H9 (cell line): ENCODE measurements at regions not wholly inside any gene's neighbourhood (a gene's known extent, or its start where the extent isn't known, plus 50 kb on each side); places are given as distances from the start of the nearest gene placed in this dataset.

Experiments used
- DNase-seq: peaks from one replicate; pipeline ENCODE4 v3.0.0-alpha.2; 2017
- H2AFZ ChIP-seq: one replicate; pipeline ENCODE4 v1.6.1; 2013; ENCODE audit warnings: mild to moderate bottlenecking, low read length, control low read depth, moderate library complexity
- H2AK5ac ChIP-seq: 2 replicates; pipeline ENCODE4 v1.6.1; 2013; ENCODE audit warnings: low read length, control low read depth, mixed read lengths; ENCODE audit not compliant: insufficient read length
- H2BK120ac ChIP-seq: one replicate; pipeline ENCODE4 v1.6.1; 2013; ENCODE audit warnings: low read depth, mild to moderate bottlenecking, low read length, control low read depth, inconsistent platforms; ENCODE audit not compliant: poor library complexity, severe bottlenecking
- H2BK12ac ChIP-seq: 2 replicates; pipeline ENCODE4 v1.6.1; 2013; ENCODE audit warnings: low read length, control low read depth, mixed read lengths, low read depth; ENCODE audit not compliant: insufficient read length
- H2BK15ac ChIP-seq: 2 replicates; pipeline ENCODE4 v1.6.1; 2013; ENCODE audit warnings: low read depth, low read length, control low read depth
- H2BK20ac ChIP-seq: one replicate; pipeline ENCODE4 v1.6.1; 2013; ENCODE audit warnings: low read depth, mild to moderate bottlenecking, low read length, control low read depth, inconsistent platforms; ENCODE audit not compliant: poor library complexity, severe bottlenecking
- H2BK5ac ChIP-seq: 2 replicates; pipeline ENCODE4 v1.6.1; 2013; ENCODE audit warnings: low read length, control low read depth, mixed read lengths; ENCODE audit not compliant: insufficient read length
- H3K14ac ChIP-seq: 2 replicates; pipeline ENCODE4 v1.6.1; 2013; ENCODE audit warnings: low read length, control low read depth; ENCODE audit not compliant: insufficient read depth
- H3K18ac ChIP-seq: 2 replicates; pipeline ENCODE4 v1.6.1; 2013; ENCODE audit warnings: low read depth, mild to moderate bottlenecking, mixed read lengths, low read length, control low read depth; ENCODE audit not compliant: insufficient read length
- H3K23ac ChIP-seq: 2 replicates; pipeline ENCODE4 v1.6.1; 2013; ENCODE audit warnings: low read length, control low read depth, mixed read lengths, low read depth; ENCODE audit not compliant: insufficient read length
- H3K23me2 ChIP-seq: 2 replicates; pipeline ENCODE4 v1.6.1; 2013; ENCODE audit warnings: low read depth, mild to moderate bottlenecking, mixed read lengths, low read length, control low read depth; ENCODE audit not compliant: insufficient read length, poor library complexity, severe bottlenecking
- H3K27ac ChIP-seq: 2 replicates; pipeline ENCODE4 v1.5.1; 2013; ENCODE audit warnings: low read length, control low read depth, mixed read lengths, low read depth; ENCODE audit not compliant: insufficient read length
- H3K27me3 ChIP-seq: 2 replicates; pipeline ENCODE4 v1.6.1; 2013; ENCODE audit warnings: low read length, control low read depth, inconsistent platforms; ENCODE audit not compliant: insufficient read depth
- H3K4ac ChIP-seq: 2 replicates; pipeline ENCODE4 v1.6.1; 2013; ENCODE audit warnings: low read depth, mild to moderate bottlenecking, control low read depth, inconsistent platforms, low read length, moderate library complexity
- H3K4me1 ChIP-seq: 2 replicates; pipeline ENCODE4 v1.6.1; 2013; ENCODE audit warnings: low read length, control low read depth, inconsistent platforms; ENCODE audit not compliant: insufficient read depth
- H3K4me2 ChIP-seq: 2 replicates; pipeline ENCODE4 v1.6.1; 2013; ENCODE audit warnings: low read length, control low read depth, mixed read lengths; ENCODE audit not compliant: insufficient read length, insufficient read depth
- H3K56ac ChIP-seq: 2 replicates; pipeline ENCODE4 v1.6.1; 2013; ENCODE audit warnings: low read depth, mild to moderate bottlenecking, mixed read lengths, low read length, control low read depth; ENCODE audit not compliant: insufficient read length
- H3K79me1 ChIP-seq: 2 replicates; pipeline ENCODE4 v1.6.1; 2013; ENCODE audit warnings: low read depth, mild to moderate bottlenecking, moderate library complexity, low read length, control low read depth, inconsistent platforms; ENCODE audit not compliant: insufficient read depth, poor library complexity, severe bottlenecking
- H3K79me2 ChIP-seq: 2 replicates; pipeline ENCODE4 v1.6.1; 2013; ENCODE audit warnings: low read length, control low read depth, inconsistent platforms; ENCODE audit not compliant: insufficient read depth
- H3K9ac ChIP-seq: 2 replicates; pipeline ENCODE4 v1.6.1; 2013; ENCODE audit warnings: low read length, control low read depth, mixed read lengths; ENCODE audit not compliant: insufficient read length; ENCODE audit errors: extremely low read depth
- H3K9me3 ChIP-seq: one replicate; pipeline ENCODE4 v1.6.1; 2013; ENCODE audit warnings: low read depth, low read length, inconsistent platforms; ENCODE audit not compliant: control insufficient read depth
- H3T11ph ChIP-seq: one replicate; pipeline ENCODE4 v1.6.1; 2013; ENCODE audit warnings: mild to moderate bottlenecking, low read length, control low read depth, inconsistent platforms
- H4K20me1 ChIP-seq: one replicate; pipeline ENCODE4 v1.6.1; 2013; ENCODE audit not compliant: control insufficient read depth, insufficient read length, insufficient read depth
- H4K5ac ChIP-seq: 2 replicates; pipeline ENCODE4 v1.6.1; 2013; ENCODE audit warnings: low read depth, mild to moderate bottlenecking, mixed read lengths, low read length, control low read depth; ENCODE audit not compliant: insufficient read length
- H4K8ac ChIP-seq: replicated peaks from 2 replicates; pipeline ENCODE4 v1.6.1; 2013; ENCODE audit warnings: low read length, control low read depth, mixed read lengths, low read depth; ENCODE audit not compliant: insufficient read length
- H4K91ac ChIP-seq: 2 replicates; pipeline ENCODE4 v1.6.1; 2013; ENCODE audit warnings: low read depth, mild to moderate bottlenecking, moderate library complexity, mixed read lengths, low read length, control low read depth; ENCODE audit not compliant: insufficient read length
- H3K27ac Mint-ChIP-seq, 3 experiments: 2 replicates in 2 of 3; 3 replicates in 1 of 3; pipeline ENCODE4 v1.8.0; 2020 to 2021; ENCODE audit warnings: mixed read lengths in 3 of 3, mild to moderate bottlenecking in 1 of 3, moderate library complexity in 1 of 3
- H3K27me3 Mint-ChIP-seq: 2 replicates; pipeline ENCODE4 v1.8.0; 2021; ENCODE audit warnings: low read depth, mild to moderate bottlenecking, moderate library complexity, mixed read lengths
- H3K36me3 Mint-ChIP-seq, 3 experiments: 2 replicates in 2 of 3; 3 replicates in 1 of 3; pipeline ENCODE4 v1.8.0; 2020 to 2021; ENCODE audit warnings: low read depth in 3 of 3, mixed read lengths in 3 of 3; ENCODE audit not compliant: insufficient read depth in 1 of 3
- H3K4me1 Mint-ChIP-seq, 2 experiments: 2 replicates each; pipeline ENCODE4 v1.8.0; 2020; ENCODE audit warnings: mixed read lengths in 2 of 2
- H3K4me3 Mint-ChIP-seq, 2 experiments: 2 replicates in 1 of 2; 3 replicates in 1 of 2; pipeline ENCODE4 v1.8.0; 2020 to 2021; ENCODE audit warnings: mild to moderate bottlenecking in 2 of 2, mixed read lengths in 2 of 2, moderate library complexity in 1 of 2
- H3K9me3 Mint-ChIP-seq, 2 experiments: 2 replicates in 1 of 2; 3 replicates in 1 of 2; pipeline ENCODE4 v1.8.0; 2020; ENCODE audit warnings: mild to moderate bottlenecking in 2 of 2, mixed read lengths in 2 of 2, moderate library complexity in 1 of 2
- CTCF ChIP-seq: fragments of 200-600 bp; sonication (generic); conservative IDR thresholded peaks from 3 replicates; pipeline ENCODE4 v1.8.0; 2021; ENCODE audit warnings: antibody characterized with exemption, mild to moderate bottlenecking
- WGBS: extraction: QIAGEN DNeasy Blood & Tissue Kit; methylation state at CpG from one replicate; pipeline ENCODE4 v1.1.7; 2013; ENCODE audit warnings: missing lambda C conversion rate, low lambda C conversion rate, mixed read lengths; ENCODE audit not compliant: insufficient read length; ENCODE audit errors: extremely low coverage; 5-methylcytosine and 5-hydroxymethylcytosine counted together

DNA sequence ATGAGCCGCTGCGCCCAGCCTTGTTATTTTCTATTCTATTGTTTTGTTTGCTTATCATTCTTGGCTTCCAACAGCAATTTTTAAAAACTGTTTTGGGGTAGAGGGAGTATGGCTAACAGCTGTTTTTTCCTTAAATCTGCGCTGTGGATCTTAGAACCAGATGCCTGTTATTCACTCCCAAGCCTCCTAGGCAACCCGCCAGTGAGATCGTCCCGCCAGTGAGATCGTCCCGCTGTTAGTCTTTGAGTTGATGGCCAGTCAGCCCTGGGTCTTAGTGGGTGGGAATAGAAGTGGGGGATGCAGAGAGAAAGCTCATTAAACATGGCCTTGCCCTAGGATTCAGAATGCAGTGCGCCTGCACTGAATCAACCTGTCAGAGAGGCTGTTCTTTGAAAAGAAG, 67.3 kb upstream of the BICD1 start:
- peak overlapping the region in 2 of 3 experiments; percentile 34 to 75; a peak in 4 of 7 replicates for H3K27ac Mint-ChIP-seq
- no CpG with 5 or more reads among the region's 9 CpGs for WGBS
- no peak for TF ChIP-seq CTCF

More for the DNA sequence above, 67.3 kb upstream of the BICD1 start:
- H3K9me3 Mint-ChIP-seq, result peaks cover 22 to 24% of the 10 kb centered on the region in 2 experiments
- Histone ChIP-seq H3K79me1 (no peaks in the 10 kb centered on the region), H4K91ac (no peak overlapping the region), H4K5ac (no peak overlapping the region), H3K4ac (no peak overlapping the region), H2BK12ac (no peak overlapping the region), H2BK120ac (no peak overlapping the region), H2AK5ac (no peak overlapping the region), H3K4me1 (peaks cover 3% of the 10 kb centered on the region; the same call in 1 of the 2 replicates), H2BK5ac (no peak overlapping the region), H3T11ph (no peak overlapping the region), H3K4me2 (no peak overlapping the region), H3K27me3 (no peaks in the 10 kb centered on the region), H3K23ac (no peak overlapping the region), H3K9me3 (no peaks in the 10 kb centered on the region), H3K14ac (no peak overlapping the region), H4K20me1 (no peaks in the 10 kb centered on the region), H3K27ac (no peak overlapping the region), H2BK20ac (no peak overlapping the region), H3K56ac (no peak overlapping the region), H3K9ac (no peak overlapping the region), H3K79me2 (no peaks in the 10 kb centered on the region), H2AFZ (no peak overlapping the region), H4K8ac (no peak overlapping the region), H3K23me2 (no peaks in the 10 kb centered on the region), H2BK15ac (no peak overlapping the region), H3K18ac (no peak overlapping the region)
- no peak for DNase-seq
- H3K36me3 Mint-ChIP-seq, result peaks cover 11 to 21% (median 13%) of the 10 kb centered on the region in 3 experiments
- H3K4me1 Mint-ChIP-seq, result peaks cover 21 to 25% of the 10 kb centered on the region in 2 experiments
- peak overlapping the region in 1 of 2 experiments; percentile 2; a peak in 1 of 5 replicates for H3K4me3 Mint-ChIP-seq
- peaks cover 10% of the 10 kb centered on the region for H3K27me3 Mint-ChIP-seq
